Mammary epithelial cell (primary cell): ENCODE measurements at regions not wholly inside any gene's neighbourhood (a gene's known extent, or its start where the extent isn't known, plus 50 kb on each side); places are given as distances from the start of the nearest gene placed in this dataset.

Experiments used
- CTCF ChIP-seq, 2 donors: IDR thresholded peaks in 1 of 2; conservative IDR thresholded peaks in 1 of 2; 2 replicates each; pipeline ENCODE4 v1.5.1; 2011 to 2012; ENCODE audit warnings: inconsistent platforms in 2 of 2, low read length in 2 of 2, mild to moderate bottlenecking in 2 of 2, control low read depth in 1 of 2, low read depth in 1 of 2; ENCODE audit not compliant: insufficient read depth in 1 of 2; ENCODE audit errors: extremely low read depth in 1 of 2
- EZH2 ChIP-seq: IDR thresholded peaks from 2 replicates; pipeline ENCODE4 v1.6.1; 2012; ENCODE audit warnings: low read length, inconsistent platforms, borderline replicate concordance

DNA sequence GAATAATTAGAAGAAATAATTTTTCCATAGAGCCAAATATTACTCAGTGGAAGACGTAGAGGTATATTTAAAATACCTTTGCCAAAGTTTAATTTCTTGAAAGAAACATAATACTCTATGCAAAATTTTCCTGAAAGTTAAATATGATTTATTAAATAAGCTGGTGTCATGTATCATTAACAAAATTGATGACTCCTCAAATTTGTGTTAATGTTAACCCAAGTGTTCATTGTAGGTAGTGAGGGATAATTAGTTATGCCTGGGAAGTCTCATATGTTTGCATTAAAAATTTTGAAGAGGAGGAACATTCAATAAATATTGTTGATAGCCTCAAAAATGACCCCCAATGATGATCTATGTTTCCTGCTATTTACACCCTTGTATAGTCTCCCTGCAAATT lies 292.7 kb upstream of the AMOT start:
- TF ChIP-seq CTCF (conservative IDR thresholded peaks at IDR 0.05 in 1 of 2, IDR thresholded peaks at IDR 0.05 in 1 of 2; ENCODE audit: extremely low read depth in 1 of 2, insufficient read depth in 1 of 2, low read depth in 1 of 2, low read length in 2 of 2) (no peak), EZH2 (no peak)
